IMR-90 (cell line): ENCODE measurements at regions not wholly inside any gene's neighbourhood (a gene's known extent, or its start where the extent isn't known, plus 50 kb on each side); places are given as distances from the start of the nearest gene placed in this dataset.

Experiments
- ATAC-seq: fragments of 200-7000 bp; cut with Tn5 transposase; 2 replicates; pipeline ENCODE4 v1.9.1; 2020; ENCODE audit warnings: low read depth, mild to moderate bottlenecking, moderate library complexity
- BruUV-seq: library from RNA; stranded (reverse); fragments of 400-500 nt; replicated peaks from 2 replicates; lab custom pipeline; 2021; lab: Mats Ljungman, UMichigan
- CTCF ChIA-PET: fragments of 300-600 bp; formaldehyde crosslinking; extraction: SDS; loops from one replicate; lab custom pipeline; 2021; ENCODE audit warnings: antibody characterized with exemption; lab: Yijun Ruan, JAX
- POLR2A ChIA-PET: fragments of 300-600 bp; sonication (Branson Sonifier 250); formaldehyde crosslinking; loops from one replicate; lab custom pipeline; 2022; ENCODE audit warnings: antibody characterized with exemption; ENCODE audit not compliant: unreplicated experiment; lab: Charles Lee
- DNase-seq: peaks from one replicate; pipeline ENCODE4 v3.0.0; 2013
- H2AFZ ChIP-seq: replicated peaks from 2 replicates; pipeline ENCODE3; 2013; ENCODE audit warnings: low read length, mild to moderate bottlenecking; ENCODE audit not compliant: poor library complexity
- H2AK5ac ChIP-seq: 2 replicates; pipeline ENCODE4 v1.6.1; 2013; ENCODE audit warnings: low read depth, low read length, inconsistent platforms
- H2AK9ac ChIP-seq: replicated peaks from 2 replicates; pipeline ENCODE3; 2013; ENCODE audit warnings: mild to moderate bottlenecking, low read depth, low read length, moderate library complexity; ENCODE audit not compliant: poor library complexity
- H2BK120ac ChIP-seq: 2 replicates; pipeline ENCODE4 v1.6.1; 2013; ENCODE audit warnings: low read depth, low read length, inconsistent platforms
- H2BK15ac ChIP-seq: 3 replicates; pipeline ENCODE4 v1.6.1; 2013; ENCODE audit warnings: low read depth, low read length, inconsistent platforms
- H2BK20ac ChIP-seq: 2 replicates; pipeline ENCODE4 v1.6.1; 2013; ENCODE audit warnings: low read depth, mild to moderate bottlenecking, inconsistent platforms, low read length, moderate library complexity
- H2BK5ac ChIP-seq: 2 replicates; pipeline ENCODE4 v1.6.1; 2013; ENCODE audit warnings: mild to moderate bottlenecking, low read depth, low read length, inconsistent platforms; ENCODE audit not compliant: poor library complexity, severe bottlenecking
- H3K14ac ChIP-seq: replicated peaks from 2 replicates; pipeline ENCODE4 v1.6.1; 2013; ENCODE audit warnings: low read depth, low read length, inconsistent platforms
- H3K18ac ChIP-seq: 2 replicates; pipeline ENCODE4 v1.6.1; 2013; ENCODE audit warnings: low read depth, low read length, control low read depth
- H3K23ac ChIP-seq: 2 replicates; pipeline ENCODE4 v1.6.1; 2013; ENCODE audit warnings: low read depth, low read length, inconsistent platforms
- H3K27ac ChIP-seq: 2 replicates; pipeline ENCODE4 v1.5.1; 2013; ENCODE audit warnings: mild to moderate bottlenecking, control low read depth, low read length; ENCODE audit not compliant: insufficient read depth
- H3K27me3 ChIP-seq: 2 replicates; pipeline ENCODE4 v1.6.1; 2013; ENCODE audit warnings: low read length; ENCODE audit not compliant: control insufficient read depth, insufficient read depth
- H3K36me3 ChIP-seq: 2 replicates; pipeline ENCODE4 v1.6.1; 2013; ENCODE audit warnings: low read length, mixed read lengths; ENCODE audit not compliant: control insufficient read depth, insufficient read depth
- H3K4ac ChIP-seq: 2 replicates; pipeline ENCODE4 v1.6.1; 2013; ENCODE audit warnings: low read depth, low read length, inconsistent platforms
- H3K4me1 ChIP-seq: 2 replicates; pipeline ENCODE4 v1.6.1; 2013; ENCODE audit warnings: low read length, mixed read lengths; ENCODE audit not compliant: control insufficient read depth, insufficient read depth
- H3K4me2 ChIP-seq: 2 replicates; pipeline ENCODE4 v1.6.1; 2013; ENCODE audit warnings: low read depth, mild to moderate bottlenecking, control low read depth, low read length, moderate library complexity
- H3K4me3 ChIP-seq: 2 replicates; pipeline ENCODE4 v1.5.1; 2013; ENCODE audit warnings: low read depth, mild to moderate bottlenecking, control low read depth, low read length, moderate library complexity; ENCODE audit not compliant: insufficient read depth
- H3K56ac ChIP-seq: 2 replicates; pipeline ENCODE4 v1.6.1; 2013; ENCODE audit warnings: low read length, inconsistent platforms; ENCODE audit not compliant: insufficient read depth; ENCODE audit errors: extremely low read depth
- H3K79me1 ChIP-seq, 2 experiments: 2 replicates each; pipeline ENCODE4 v1.6.1; 2013; ENCODE audit warnings: low read length in 2 of 2, inconsistent platforms in 1 of 2, low read depth in 1 of 2
- H3K9ac ChIP-seq: 2 replicates; pipeline ENCODE4 v1.6.1; 2013; ENCODE audit warnings: low read depth, low read length, control low read depth
- H3K9me1 ChIP-seq: 2 replicates; pipeline ENCODE4 v1.6.1; 2013; ENCODE audit warnings: low read length, inconsistent platforms; ENCODE audit not compliant: insufficient read depth
- H3K9me3 ChIP-seq: 2 replicates; pipeline ENCODE4 v1.6.1; 2013; ENCODE audit warnings: low read length; ENCODE audit not compliant: control insufficient read depth, insufficient read depth
- H4K20me1 ChIP-seq: 2 replicates; pipeline ENCODE4 v1.6.1; 2013; ENCODE audit warnings: low read length, inconsistent platforms; ENCODE audit not compliant: insufficient read depth
- H4K5ac ChIP-seq: 2 replicates; pipeline ENCODE4 v1.6.1; 2013; ENCODE audit warnings: mild to moderate bottlenecking, low read depth, low read length, control low read depth
- H4K8ac ChIP-seq, 2 experiments: 2 replicates each; pipeline ENCODE4 v1.6.1; 2013; ENCODE audit warnings: low read depth in 2 of 2, low read length in 2 of 2, control low read depth in 1 of 2, inconsistent platforms in 1 of 2
- H4K91ac ChIP-seq: 2 replicates; pipeline ENCODE4 v1.6.1; 2013; ENCODE audit warnings: low read depth, low read length, inconsistent platforms; ENCODE audit not compliant: insufficient read depth
- CEBPB ChIP-seq: IDR thresholded peaks from 2 replicates; pipeline ENCODE4 v1.6.1; 2012; ENCODE audit warnings: low read depth, low read length, improper control_type of control experiment
- CTCF ChIP-seq: conservative IDR thresholded peaks from 2 replicates; pipeline ENCODE4 v1.5.1; 2012; ENCODE audit warnings: mild to moderate bottlenecking, low read depth, low read length, improper control_type of control experiment
- ELK1 ChIP-seq: fragments of 150-350 bp; IDR thresholded peaks from 2 replicates; pipeline ENCODE4 v1.6.1; 2016; ENCODE audit warnings: low read depth, mild to moderate bottlenecking, low read length, moderate library complexity, borderline replicate concordance
- POLR2A ChIP-seq: IDR thresholded peaks from 2 replicates; pipeline ENCODE4 v1.6.1; 2012; ENCODE audit warnings: mild to moderate bottlenecking, low read depth, low read length
- RCOR1 ChIP-seq: IDR thresholded peaks from 2 replicates; pipeline ENCODE4 v1.6.1; 2012; ENCODE audit warnings: mild to moderate bottlenecking, low read length, improper control_type of control experiment; ENCODE audit not compliant: insufficient replicate concordance
- RFX5 ChIP-seq: IDR thresholded peaks from 2 replicates; pipeline ENCODE4 v1.8.0; 2012; ENCODE audit warnings: low read depth, mild to moderate bottlenecking, low read length, moderate library complexity
- USF2 ChIP-seq: fragments of 150-350 bp; IDR thresholded peaks from 2 replicates; pipeline ENCODE4 v1.6.1; 2017; ENCODE audit warnings: mild to moderate bottlenecking, antibody characterized with exemption, low read length, low read depth
- dilution Hi-C: fragments of 300-500 bp; cut with HindIII; formaldehyde crosslinking; loops from one replicate; pipeline ENCODE4 v1.14.3; 2018; ENCODE audit warnings: low sequenced_read_pairs; ENCODE audit not compliant: unreplicated experiment
- in situ Hi-C: fragments of 300-500 bp; cut with MboI; formaldehyde crosslinking; loops from 3 replicates; pipeline ENCODE4 v1.14.3; 2019; ENCODE audit warnings: low sequenced_read_pairs, inconsistent platforms, mixed read lengths
- intact Hi-C: fragments of 100-400 bp; cut with micrococcal nuclease; formaldehyde crosslinking; loops from 2 replicates; pipeline ENCODE4 v1.10.0; 2022

GRCh38 chr15:72866182-72866581 lies 82.6 kb upstream of the ADPGK start:
- no peaks in the 10 kb centered on the region for H3K4me1 ChIP-seq
- H4K20me1 ChIP-seq: no peaks in the 10 kb centered on the region
- no peak overlapping the region for H3K18ac ChIP-seq
- H3K14ac ChIP-seq: no peak overlapping the region
- H2AK5ac ChIP-seq: no peak overlapping the region
- H2BK120ac ChIP-seq: no peak overlapping the region
- H3K23ac ChIP-seq: no peak overlapping the region
- no peak overlapping the region for H3K4me2 ChIP-seq
- H3K4ac ChIP-seq: no peak overlapping the region
- no peak overlapping the region for H4K8ac ChIP-seq
- DNase-seq (no peak), ATAC-seq (no peak)
- H3K36me3 ChIP-seq: no peaks in the 10 kb centered on the region
- H3K27me3 ChIP-seq: peaks cover 47% of the 10 kb centered on the region
- peaks cover 2% of the 10 kb centered on the region; the same call in 1 of the 2 replicates for H3K9me3 ChIP-seq
- H4K91ac ChIP-seq: no peak overlapping the region
- no peaks in the 10 kb centered on the region for H3K9me1 ChIP-seq
- H3K56ac ChIP-seq: no peak overlapping the region
- no peak for TF ChIP-seq CTCF
- no peak; the same call in 1 of the 2 replicates for TF ChIP-seq CEBPB
- no peak for TF ChIP-seq POLR2A
- no peak for TF ChIP-seq RCOR1
- TF ChIP-seq USF2: no peak
- TF ChIP-seq ELK1: no peak
- TF ChIP-seq RFX5: no peak
- ChIA-PET POLR2A (no interaction called here), CTCF (no interaction called here)
- no peak overlapping the region for H2BK15ac ChIP-seq
- H2AK9ac ChIP-seq: no peak overlapping the region
- no peak overlapping the region for H3K4me3 ChIP-seq
- no peak overlapping the region for H4K5ac ChIP-seq
- no peak overlapping the region for H3K27ac ChIP-seq
- H3K79me1 ChIP-seq: no peaks in the 10 kb centered on the region
- in situ Hi-C loops: no loop called here
- no TSS peak for BruUV-seq
- H2BK5ac ChIP-seq: no peak overlapping the region
- dilution Hi-C loops: no loop called here
- no peak overlapping the region for H2AFZ ChIP-seq
- intact Hi-C loops: no loop called here
- no peak overlapping the region for H3K9ac ChIP-seq
- no peak overlapping the region for H2BK20ac ChIP-seq
